ENCODE measurements at regions not wholly inside any gene's neighbourhood (a gene's known extent, or its start where the extent isn't known, plus 50 kb on each side); places are given as distances from the start of the nearest gene placed in this dataset.

- dilution Hi-C loops (cut with MboI; ENCODE audit: extremely low pct_ligation_motif_present, low sequenced_read_pairs), result no loop called here
- TF ChIP-seq GATA2 (IDR thresholded peaks at IDR 0.05; ENCODE audit: insufficient read depth, insufficient read length, low read depth, low read length) (no peak), EZH2 (IDR thresholded peaks at IDR 0.05; ENCODE audit: borderline replicate concordance, low read depth, low read length, severe bottlenecking) (no peak), MYC (IDR thresholded peaks at IDR 0.05; ENCODE audit: low read depth, low read length) (no peak), CTCF (IDR thresholded peaks at IDR 0.05; ENCODE audit: extremely low read depth in 1 of 2, insufficient read depth in 1 of 2, low read depth in 1 of 2, low read length in 2 of 2) (no peak), MAX (IDR thresholded peaks at IDR 0.05; ENCODE audit: insufficient read depth, insufficient read length) (no peak), FOS (IDR thresholded peaks at IDR 0.05; ENCODE audit: borderline replicate concordance, insufficient read depth, low read length) (no peak), POLR2AphosphoS5 (IDR thresholded peaks at IDR 0.05; ENCODE audit: insufficient read depth, low read depth, low read length) (no peak), POLR2A (IDR thresholded peaks at IDR 0.05; ENCODE audit: low read depth, low read length) (no peak), JUN (IDR thresholded peaks at IDR 0.05; ENCODE audit: borderline replicate concordance, insufficient read depth, insufficient read length, low read depth) (no peak)
- POLR2A ChIA-PET, result no interaction called here
Observed at GRCh38 chr12:90401185-90401584, 553.8 kb downstream of the CCER1 start.

More at GRCh38 chr12:90401185-90401584, 553.8 kb downstream of the CCER1 start:
- CTCF ChIA-PET, result interaction anchor here (1.0 kb wide), 1 partner anchor 11 kb away, joined by 3 read pairs; no protein-coding TSS in a partner anchor
- Histone ChIP-seq H3K27me3 (ENCODE audit: control insufficient read depth in 2 of 2, insufficient read depth in 2 of 2, low read length in 2 of 2) (no peaks in the 10 kb centered on the region), H3K9ac (replicated peaks; ENCODE audit: extremely low read depth, insufficient read depth, low read length) (no peak overlapping the region), H3K9me3 (replicated peaks; ENCODE audit: control insufficient read depth, insufficient read depth, low read length) (no peaks in the 10 kb centered on the region), H3K79me2 (ENCODE audit: control insufficient read depth, insufficient read depth, low read length) (no peaks in the 10 kb centered on the region), H2AFZ (ENCODE audit: low read depth, low read length) (no peak overlapping the region), H3K4me3 (replicated peaks in 1 of 3; ENCODE audit: insufficient read depth in 1 of 3, low read depth in 1 of 3, low read length in 3 of 3) (no peak overlapping the region), H3K36me3 (ENCODE audit: control insufficient read depth in 2 of 2, extremely low read depth in 1 of 2, insufficient read depth in 2 of 2, low read length in 2 of 2) (no peaks in the 10 kb centered on the region), H3K27ac (ENCODE audit: insufficient read depth, low read depth, low read length) (no peak overlapping the region), H3K4me1 (ENCODE audit: control insufficient read depth, extremely low read depth, insufficient read depth, low read length) (no peaks in the 10 kb centered on the region), H3K4me2 (ENCODE audit: insufficient read depth, low read length) (no peak overlapping the region), H3K9me1 (replicated peaks; ENCODE audit: control insufficient read depth, extremely low read depth, insufficient read depth, low read length) (no peaks in the 10 kb centered on the region), H4K20me1 (replicated peaks; ENCODE audit: control insufficient read depth, extremely low read depth, insufficient read depth, low read length) (no peaks in the 10 kb centered on the region)
- no peak for DNase-seq (ENCODE audit: low read depth, low spot score)
- no peak for FAIRE-seq
- no TSS peak for BruUV-seq (replicated peaks)
- intact Hi-C loops (cut with micrococcal nuclease), result no loop called here
